ENCODE measurements at regions not wholly inside any gene's neighbourhood (a gene's known extent, or its start where the extent isn't known, plus 50 kb on each side); places are given as distances from the start of the nearest gene placed in this dataset.
"Not testable (repeated sequence)": the region's sequence is repeated elsewhere in the genome, so short reads cannot be mapped to it uniquely, and the experiment has no call there.

GRCh38 chr2:8374782-8375181, 307.1 kb upstream of the ID2 start:
- DNase-seq (ENCODE audit: extremely low read depth in 1 of 11, low read depth in 9 of 11, low spot score in 4 of 11) = no peak

GRCh38 chr2:8376603-8377410, 305.0 kb upstream of the ID2 start:
- DNase-seq (ENCODE audit: extremely low read depth in 1 of 11, low read depth in 9 of 11, low spot score in 4 of 11) = no peak

- DNase-seq (ENCODE audit: extremely low read depth in 1 of 11, low read depth in 9 of 11, low spot score in 4 of 11) = no peak
These were observed 303.6 kb upstream of the ID2 start for GRCh38 chr2:8378016-8378810.

DNA sequence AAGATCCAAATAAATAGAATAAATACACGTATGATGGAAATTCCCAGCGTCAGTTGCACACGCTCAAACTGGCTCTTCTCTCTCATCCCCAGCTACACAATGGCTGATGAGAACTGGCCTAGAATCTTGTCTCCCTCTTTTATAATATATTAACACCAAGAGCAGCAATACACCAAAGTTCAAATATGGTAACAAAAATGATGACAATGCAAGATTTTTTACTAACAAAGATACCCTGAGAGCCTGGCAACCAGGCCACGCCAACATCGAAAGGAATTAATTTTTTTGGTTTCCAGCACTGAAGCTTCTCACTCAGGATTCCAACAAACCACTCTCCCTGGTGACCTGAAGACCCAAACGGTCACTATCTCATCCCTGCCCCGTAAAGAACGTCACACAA, 302.7 kb upstream of the ID2 start:
- DNase-seq (ENCODE audit: extremely low read depth in 1 of 11, low read depth in 9 of 11, low spot score in 4 of 11) = no peak

DNA sequence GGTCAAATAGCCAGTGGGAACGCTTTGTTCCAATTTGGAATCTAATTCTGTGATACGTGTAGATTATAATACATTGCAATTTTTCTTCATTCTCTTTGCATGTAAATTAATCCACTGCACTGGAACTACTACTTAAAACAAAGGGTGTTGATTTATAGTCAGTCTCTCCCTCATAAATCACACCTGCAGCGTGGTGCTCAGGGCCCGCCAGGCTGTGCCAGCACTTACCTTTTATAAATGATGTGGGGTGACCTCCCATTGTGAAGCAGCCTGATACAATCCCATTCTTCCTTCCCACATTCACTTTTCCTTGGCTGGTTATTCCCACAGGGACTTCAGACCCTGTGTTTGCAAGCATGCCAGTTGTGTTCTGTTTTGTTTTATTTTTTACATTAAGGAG, 302.3 kb upstream of the ID2 start:
- DNase-seq (ENCODE audit: extremely low read depth in 1 of 11, low read depth in 9 of 11, low spot score in 4 of 11) = no peak

DNA sequence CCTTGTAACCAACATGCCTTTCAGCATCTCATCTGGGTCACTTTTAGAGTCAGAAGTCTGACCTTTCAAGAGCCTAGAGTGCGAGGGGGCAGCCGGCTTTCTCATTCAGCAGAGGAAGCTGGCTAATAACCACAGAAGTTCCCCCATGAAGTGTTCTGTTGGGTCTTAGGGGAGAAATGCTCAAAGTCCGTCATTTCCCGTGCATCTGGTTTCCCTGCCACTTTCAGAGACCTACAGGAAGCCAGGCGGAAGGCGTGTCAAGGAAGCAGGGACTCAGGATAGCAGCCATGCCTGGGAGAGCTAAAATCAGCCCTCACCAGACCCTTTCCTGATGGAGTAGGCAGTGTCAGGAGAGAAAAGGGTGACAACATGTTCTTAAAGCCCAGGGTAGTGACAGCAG, 301.8 kb upstream of the ID2 start:
- DNase-seq (ENCODE audit: extremely low read depth in 1 of 11, low read depth in 9 of 11, low spot score in 4 of 11) = peak in 2 of 11 donors; percentile 13 to 18

DNA sequence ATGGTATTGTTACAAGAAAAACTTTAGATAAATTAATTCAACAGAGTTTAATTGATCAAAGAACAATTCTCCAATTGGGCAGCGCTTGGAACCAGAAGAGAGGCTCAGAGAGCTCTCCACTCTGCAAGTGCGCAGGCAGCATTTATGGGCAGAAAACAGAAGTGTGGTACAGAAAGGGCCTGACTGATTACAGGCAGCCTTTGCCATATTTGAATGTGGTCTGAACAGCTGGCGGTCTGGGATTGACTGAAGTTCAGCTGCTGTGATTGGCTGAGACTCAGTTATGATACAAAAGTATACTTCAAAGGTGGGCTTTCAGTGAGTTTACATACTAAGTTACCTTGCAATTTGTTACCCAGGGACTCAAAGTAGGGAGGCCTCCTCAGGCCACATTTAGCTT, 301.3 kb upstream of the ID2 start:
- DNase-seq (ENCODE audit: extremely low read depth in 1 of 11, low read depth in 9 of 11, low spot score in 4 of 11) = no peak

- DNase-seq (ENCODE audit: extremely low read depth in 1 of 11, low read depth in 9 of 11, low spot score in 4 of 11) = no peak
These were observed 299.4 kb upstream of the ID2 start for GRCh38 chr2:8382485-8382884.

DNA sequence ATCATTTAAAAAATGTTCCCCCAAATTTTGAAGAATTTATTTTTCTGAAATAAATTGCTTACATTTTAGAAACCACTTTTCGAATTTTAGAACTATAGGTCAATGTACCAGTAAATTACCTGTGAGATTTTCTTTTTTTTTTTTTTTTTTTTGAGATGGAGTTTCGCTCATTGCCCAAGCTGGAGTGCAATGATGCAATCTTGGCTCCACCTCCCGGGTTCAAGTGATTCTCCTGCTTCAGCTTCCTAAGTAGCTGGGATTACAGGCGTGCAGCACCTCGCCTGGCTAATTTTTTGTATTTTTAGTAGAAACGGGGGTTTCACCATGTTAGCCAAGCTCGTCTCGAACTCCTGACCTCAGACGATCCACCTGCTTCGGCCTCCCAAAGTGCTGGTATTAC, 295.1 kb upstream of the ID2 start:
- DNase-seq (ENCODE audit: extremely low read depth in 1 of 11, low read depth in 9 of 11, low spot score in 4 of 11) = not testable (repeated sequence)

DNA sequence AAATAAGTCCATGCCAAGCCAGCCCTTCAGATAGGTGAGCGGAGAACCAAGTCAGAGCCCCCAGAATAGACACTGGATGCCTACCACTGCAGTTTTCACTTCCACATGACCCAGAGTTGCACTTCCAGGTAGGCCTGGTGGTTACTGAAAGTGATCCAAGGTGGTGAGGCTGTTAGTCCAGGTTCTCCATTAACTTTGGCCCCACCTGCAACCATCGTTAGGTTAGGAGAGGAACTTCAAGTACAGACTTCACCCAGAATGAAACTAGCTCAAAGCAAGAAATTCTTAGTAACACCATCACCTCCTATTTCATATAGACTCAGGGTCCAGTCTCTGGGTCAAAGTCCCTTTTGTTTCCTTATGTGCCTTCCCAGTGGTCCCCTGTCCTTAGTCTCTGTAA, 293.1 kb upstream of the ID2 start:
- no peak for DNase-seq (ENCODE audit: extremely low read depth in 1 of 11, low read depth in 9 of 11, low spot score in 4 of 11)

- DNase-seq (ENCODE audit: extremely low read depth in 1 of 11, low read depth in 9 of 11, low spot score in 4 of 11) = no peak
These were observed 292.3 kb upstream of the ID2 start for GRCh38 chr2:8389431-8390108.

- no peak for DNase-seq (ENCODE audit: extremely low read depth in 1 of 11, low read depth in 9 of 11, low spot score in 4 of 11)
These were observed 290.7 kb upstream of the ID2 start for GRCh38 chr2:8391126-8391525.

DNA sequence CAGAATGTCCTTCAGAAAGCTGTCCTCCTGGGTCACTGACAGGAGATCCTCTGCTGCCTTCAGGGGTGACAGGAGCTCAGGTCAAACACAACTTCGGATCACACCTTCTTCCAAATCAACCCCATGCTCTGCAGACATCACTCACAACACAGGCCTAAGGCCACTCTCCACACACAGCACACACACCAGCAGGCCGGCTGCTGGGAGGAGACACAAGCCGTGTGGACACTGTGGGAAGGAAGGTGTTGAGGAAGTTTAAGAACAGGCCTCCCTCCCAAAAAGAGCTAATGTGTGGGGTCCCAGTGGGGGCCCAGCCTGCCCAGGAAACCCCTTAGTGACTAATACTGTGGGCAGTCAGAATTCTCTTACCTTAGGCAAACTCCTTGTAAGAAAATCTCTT, 290.3 kb upstream of the ID2 start:
- DNase-seq (ENCODE audit: extremely low read depth in 1 of 11, low read depth in 9 of 11, low spot score in 4 of 11) = no peak

GRCh38 chr2:8392098-8392866, 289.6 kb upstream of the ID2 start:
- no peak for DNase-seq (ENCODE audit: extremely low read depth in 1 of 11, low read depth in 9 of 11, low spot score in 4 of 11)

DNA sequence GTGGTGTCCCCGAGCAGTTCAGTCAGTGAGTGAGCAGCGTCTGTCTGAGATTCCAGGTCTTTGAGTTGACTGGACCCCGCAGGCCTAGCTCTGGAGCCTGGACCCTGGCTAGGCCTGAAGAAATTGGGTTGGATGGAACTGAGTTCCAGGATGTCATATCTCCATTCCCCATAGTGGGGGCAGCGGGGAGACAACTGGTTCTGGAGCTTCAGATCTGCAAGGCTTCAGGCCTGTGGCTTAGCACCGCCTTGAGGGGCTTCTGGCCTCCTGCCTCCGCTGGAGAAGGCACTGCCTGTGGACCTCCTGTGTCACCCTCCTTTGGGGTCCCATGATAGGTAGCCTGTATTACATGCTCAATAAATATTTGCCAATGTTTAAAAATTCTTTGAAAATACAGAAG, 288.4 kb upstream of the ID2 start:
- no peak for DNase-seq (ENCODE audit: extremely low read depth in 1 of 11, low read depth in 9 of 11, low spot score in 4 of 11)

DNA sequence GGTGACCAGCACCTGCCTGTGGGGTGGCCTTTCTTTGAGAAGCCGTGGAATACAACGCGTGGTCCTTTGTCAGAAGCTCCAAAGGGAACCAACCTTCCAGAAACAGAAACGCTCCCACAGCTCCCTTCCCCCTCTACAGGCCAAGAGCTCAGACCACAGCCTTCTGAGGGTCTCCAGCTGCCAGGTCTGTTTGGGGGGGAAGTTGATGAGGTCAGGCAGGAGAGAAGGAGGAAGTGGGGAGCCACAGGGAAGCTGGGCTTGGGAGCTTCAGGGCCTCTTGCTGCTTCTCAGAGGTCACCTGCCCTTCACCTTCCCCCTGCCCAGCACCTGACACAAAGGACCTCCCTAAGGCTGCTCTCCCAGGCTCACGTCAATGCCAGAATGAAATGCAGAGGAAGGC, 287.7 kb upstream of the ID2 start:
- peak in 1 of 11 donors; percentile 27 for DNase-seq (ENCODE audit: extremely low read depth in 1 of 11, low read depth in 9 of 11, low spot score in 4 of 11)

DNA sequence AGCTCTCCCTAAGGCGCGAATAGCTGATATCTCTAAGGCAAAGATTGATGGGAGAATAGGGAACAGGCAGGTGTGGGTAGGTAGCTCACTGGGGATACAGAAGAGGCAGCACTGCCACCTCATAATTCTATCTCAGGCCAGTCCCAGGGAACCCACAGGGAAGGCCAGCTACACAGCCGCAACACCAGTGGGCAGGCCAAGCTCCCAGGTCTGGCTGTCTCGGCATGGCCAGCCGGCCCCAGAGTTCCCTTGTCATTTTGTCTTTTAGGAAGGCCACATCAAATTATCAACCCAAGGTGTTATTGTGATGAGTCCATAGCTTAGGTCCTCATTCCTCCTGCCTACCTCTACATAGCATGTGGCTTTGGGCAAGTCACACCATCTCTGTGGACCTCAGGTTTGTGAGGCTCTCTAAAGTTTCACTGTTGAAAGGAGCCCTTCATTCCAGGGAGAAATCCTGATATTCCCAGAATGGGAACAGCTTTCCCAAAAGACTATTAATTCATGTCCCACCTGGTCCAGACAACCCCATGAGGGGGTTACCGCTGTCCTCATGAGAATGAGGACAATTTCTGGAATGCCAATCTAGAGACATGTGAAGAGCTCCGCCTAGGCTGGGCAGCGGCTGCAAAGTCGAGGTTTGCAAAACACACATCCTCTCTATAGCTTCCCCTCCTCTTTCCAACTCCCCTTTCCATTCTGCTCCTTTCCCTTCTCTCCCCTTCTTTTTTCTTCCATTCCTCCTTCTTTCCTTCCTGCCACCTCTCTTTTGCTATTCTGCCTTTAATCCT, 287.1 kb upstream of the ID2 start:
- no peak for DNase-seq (ENCODE audit: extremely low read depth in 1 of 11, low read depth in 9 of 11, low spot score in 4 of 11)

DNA sequence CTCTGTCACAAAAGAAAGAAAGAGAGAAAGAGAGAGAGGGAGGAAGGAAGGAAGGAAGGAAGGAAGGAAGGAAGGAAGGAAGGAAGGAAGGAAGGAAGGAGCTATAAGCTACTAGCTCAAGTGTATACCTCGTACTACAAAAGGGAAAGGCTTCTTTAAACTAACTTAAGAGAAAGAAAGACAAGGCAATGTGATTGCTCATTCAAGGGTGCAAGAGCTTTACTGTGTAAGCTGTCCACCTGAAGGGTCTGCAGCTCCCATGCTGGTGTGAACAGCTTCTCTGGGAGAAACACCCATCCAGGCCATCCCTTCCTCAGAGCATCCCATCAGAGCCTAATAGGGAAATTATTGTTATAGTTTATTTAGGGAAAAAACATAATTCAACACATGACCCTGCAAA, 286.1 kb upstream of the ID2 start:
- DNase-seq (ENCODE audit: extremely low read depth in 1 of 11, low read depth in 9 of 11, low spot score in 4 of 11) = no peak

All from renal cortex interstitium (tissue), 11 donors.